COR-L47 (cell line): ENCODE measurements at regions not wholly inside any gene's neighbourhood (a gene's known extent, or its start where the extent isn't known, plus 50 kb on each side); places are given as distances from the start of the nearest gene placed in this dataset.
"Not testable (repeated sequence)": the region's sequence is repeated elsewhere in the genome, so short reads cannot be mapped to it uniquely, and the experiment has no call there.

ENCODE experiments used
- DNase-seq: peaks from one replicate; lab custom pipeline; 2025; lab: John Stamatoyannopoulos, UW

DNA sequence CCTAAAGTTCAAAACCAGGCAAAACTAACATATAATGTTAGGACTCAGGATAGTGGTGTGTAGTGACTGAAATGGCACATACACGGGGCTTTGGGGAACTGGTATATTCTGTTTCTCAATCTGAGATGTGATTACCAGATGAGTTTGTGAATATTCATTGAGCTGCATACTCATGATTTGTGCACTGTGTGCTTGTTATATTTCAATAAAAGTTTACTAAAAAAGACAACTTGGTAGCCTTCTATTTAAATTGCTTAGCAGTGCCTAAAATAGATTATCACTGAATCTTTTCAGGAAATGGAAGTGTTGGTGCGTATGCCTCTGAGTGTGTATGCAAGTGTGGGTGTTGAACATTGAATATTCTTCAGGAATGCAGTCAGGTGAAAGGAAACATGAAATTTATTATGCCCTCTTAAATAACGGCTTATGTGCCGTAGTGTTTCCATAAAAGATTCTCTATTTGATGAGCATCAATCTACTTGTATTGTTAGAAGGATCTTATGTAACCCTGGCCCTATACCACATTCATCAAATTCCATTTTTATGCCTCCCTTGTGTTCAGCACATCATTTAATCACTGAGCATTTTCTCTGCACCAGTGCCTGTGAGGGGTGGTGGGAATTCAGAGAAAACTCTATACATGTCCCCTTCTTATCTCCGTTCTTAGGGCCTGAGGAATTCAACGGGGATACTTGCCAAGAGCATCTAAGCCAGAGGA, 82.6 kb upstream of the AUTS2 start:
- DNase-seq = no peak

DNA sequence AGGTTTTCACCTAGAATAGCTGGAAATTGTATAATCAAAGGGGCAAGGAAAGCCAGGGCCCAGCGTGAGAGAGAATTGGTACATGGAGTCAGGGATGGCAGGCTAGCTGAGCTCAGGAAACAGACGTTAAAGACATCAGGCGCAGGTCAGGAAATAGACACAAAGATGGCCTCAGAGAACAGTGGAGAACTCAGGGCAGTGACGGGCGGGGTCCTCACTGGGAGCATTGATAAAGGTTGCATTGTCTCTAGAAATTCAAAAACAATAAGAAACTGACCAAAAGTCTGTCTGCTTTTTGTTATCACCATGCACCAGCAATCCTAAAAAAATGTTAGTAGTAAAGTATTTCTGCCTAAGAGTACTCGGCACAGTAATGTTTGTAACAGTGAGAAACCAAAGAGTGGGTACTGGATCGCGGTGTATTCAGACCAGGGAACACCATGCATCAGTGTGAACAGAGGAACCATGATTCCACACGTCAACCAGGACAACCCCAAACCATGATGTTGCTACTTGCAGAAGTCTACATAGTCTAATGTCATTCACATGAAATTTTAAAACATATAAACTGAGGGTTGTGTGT, 81.9 kb upstream of the AUTS2 start:
- DNase-seq = no peak

DNA sequence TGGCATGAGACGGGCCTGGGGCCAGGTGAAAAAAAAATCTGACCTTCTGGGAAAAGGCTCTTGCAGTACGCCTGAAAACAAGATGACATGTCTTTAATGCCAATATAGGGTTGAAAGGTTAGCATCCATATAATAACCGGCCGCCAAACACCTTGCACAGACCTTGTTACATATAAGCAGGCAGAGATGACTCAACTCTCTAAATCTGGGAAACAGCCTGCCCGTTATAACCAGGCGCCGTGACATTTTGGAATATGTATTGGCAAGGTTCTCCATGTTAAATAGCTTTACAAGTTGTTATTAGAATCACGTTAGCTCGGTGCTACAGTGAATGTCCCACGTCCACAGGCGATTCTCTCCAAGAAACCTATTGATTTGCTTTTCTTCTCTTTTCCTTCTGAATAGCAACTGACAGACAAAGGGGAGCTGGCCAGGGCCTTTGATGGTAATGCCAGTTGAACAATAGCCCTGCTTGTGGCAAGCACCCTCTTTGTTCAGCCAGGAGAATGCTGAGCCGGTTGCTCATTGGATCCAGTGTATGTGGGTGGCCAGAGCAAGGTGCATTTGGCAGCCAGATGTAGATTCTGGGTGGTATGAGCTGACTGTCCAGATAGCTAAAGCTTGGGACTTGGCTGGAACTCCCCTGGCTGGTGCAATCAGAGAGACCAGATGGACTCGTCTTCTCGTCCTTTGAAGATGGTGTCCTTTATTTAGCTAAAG, 80.1 kb upstream of the AUTS2 start:
- no peak for DNase-seq

DNA sequence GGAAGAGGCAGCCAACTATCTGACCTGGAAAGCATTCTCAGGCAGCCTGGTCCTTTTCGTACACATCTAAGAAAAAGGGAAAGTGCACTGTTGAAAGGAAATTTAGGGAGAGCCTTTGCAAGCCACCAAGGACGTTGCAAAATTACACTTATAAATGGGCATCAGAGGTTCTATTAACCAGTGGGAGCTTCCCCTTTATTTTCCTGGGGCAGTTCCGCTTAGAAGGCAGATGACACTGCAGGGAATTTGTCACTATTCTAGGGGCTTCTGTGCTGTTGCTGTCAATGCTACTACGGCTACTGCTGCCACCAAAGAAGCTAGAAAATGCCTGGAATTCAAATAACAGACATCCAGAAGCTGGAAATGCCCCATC, 79.6 kb upstream of the AUTS2 start:
- no peak for DNase-seq

GRCh38 chr7:69526570-69526969, 71.7 kb upstream of the AUTS2 start:
- DNase-seq = no peak

DNA sequence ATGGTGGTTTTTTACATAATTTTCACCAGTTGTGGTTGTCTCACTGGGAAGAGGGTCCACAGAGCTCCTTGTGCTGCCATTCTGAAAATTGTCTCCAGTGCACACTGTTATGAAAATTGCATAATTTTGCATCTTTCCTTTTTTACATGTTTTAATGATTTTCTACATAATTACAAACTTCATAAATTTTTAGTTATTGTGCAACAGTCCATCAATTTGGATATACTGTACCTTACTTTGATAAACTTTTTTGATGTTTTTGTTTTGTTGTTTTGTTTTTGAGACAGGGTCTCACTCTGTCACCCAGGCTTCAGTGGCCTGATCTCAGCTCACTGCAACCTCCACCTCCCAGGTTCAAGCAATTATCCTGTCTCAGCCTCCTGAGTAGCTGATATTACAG, 70.6 kb upstream of the AUTS2 start:
- DNase-seq = no peak

DNA sequence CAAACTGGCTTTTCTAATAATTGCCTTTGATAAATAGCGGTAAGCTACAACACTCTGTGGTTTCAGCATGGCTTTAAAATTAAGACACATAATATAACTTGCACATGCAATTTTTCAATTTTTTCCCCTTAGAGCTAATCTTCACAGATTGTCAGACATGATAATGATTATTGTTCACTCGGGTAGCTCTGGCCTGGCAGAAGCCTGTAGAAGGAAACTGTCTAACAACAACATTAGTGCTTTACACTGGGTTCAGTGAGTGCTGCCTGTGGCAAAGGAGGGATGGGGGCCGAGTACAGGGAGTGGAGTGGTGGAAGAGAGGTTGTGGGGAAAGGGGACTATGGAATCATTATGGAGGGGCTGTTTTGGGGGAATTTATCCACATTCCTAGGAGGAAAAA, 67.2 kb upstream of the AUTS2 start:
- DNase-seq = no peak

- DNase-seq = no peak
Observed at GRCh38 chr7:69534461-69535041, 63.7 kb upstream of the AUTS2 start.

DNA sequence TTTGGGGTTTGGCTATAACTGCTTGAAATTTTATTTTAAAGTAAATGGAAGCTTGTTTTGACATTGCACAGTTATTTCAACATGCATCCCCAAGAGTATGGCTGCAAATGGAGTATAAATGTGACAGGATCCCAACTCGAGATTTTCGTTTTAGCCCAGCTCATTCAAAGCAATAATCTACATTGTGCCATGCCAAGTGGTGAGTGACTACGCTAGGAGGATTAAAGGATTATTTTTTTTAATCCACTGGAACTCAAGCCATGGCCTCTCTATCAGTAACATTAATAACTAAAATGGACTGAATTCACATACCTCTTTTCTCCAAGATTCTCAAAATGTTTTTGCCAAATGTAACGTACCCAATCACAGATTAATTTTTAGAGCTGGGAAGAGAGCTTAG, 60.6 kb upstream of the AUTS2 start:
- no peak for DNase-seq

DNA sequence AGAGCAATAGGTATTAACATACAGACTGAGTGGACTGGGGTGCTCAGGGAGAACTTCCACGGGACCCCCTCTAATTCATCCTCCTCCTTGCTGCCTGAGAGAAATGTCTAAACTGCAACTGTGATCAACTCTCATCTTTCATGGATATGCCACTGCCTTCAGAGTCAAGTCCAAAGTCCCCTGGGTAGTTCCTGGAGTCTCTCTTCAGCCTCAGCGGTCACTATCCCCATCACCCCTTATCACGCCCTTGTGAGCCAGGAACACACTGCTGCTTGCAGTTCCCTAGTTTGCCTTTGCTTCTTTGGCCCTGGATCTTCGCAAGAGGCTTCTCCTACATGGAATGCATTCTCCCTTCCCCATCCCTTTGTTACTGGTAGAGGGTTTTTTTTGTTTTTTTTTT, 58.7 kb upstream of the AUTS2 start:
- no peak for DNase-seq

DNA sequence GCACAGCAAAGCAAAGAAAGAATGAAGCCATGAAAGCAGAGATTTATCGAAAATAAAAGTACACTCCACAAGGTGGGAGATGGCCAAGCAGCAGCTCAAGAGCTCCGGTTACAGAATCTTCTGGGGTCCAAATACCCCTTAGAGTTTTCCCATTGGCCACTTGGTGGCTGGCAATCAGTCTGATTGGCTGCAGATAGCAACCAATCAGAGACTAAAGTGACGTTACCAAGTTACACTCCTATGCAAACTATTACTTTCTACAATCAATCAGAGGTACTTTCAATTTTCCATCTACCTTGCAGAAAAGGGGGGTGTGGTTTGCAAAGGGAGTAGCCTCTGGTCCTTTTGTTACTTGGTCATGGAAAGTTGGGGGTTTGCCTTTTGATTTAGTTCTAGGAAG, 58.0 kb upstream of the AUTS2 start:
- no peak for DNase-seq

GRCh38 chr7:69541779-69542432, 56.4 kb upstream of the AUTS2 start:
- not testable (repeated sequence) for DNase-seq

DNA sequence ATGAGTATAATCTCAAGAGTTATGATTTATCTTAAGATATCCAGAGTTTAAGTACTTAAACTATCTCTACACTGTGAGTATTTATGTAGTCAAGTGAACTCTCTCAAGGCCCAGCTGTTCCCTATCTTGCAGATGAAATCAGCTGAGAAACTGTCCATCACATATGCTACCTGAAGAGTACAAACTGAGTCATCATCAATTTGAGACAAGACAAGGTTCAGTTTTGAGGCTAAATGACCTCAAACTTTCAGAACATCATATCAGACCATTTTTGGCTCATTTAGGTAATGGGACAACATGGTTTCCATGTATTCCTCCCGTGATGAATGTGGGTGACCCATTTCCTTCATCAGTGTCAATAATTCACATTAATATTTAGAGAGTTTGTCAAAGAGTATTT, 53.1 kb upstream of the AUTS2 start:
- DNase-seq = no peak
